ENCODE measurements at regions not wholly inside any gene's neighbourhood (a gene's known extent, or its start where the extent isn't known, plus 50 kb on each side); places are given as distances from the start of the nearest gene placed in this dataset.

DNA sequence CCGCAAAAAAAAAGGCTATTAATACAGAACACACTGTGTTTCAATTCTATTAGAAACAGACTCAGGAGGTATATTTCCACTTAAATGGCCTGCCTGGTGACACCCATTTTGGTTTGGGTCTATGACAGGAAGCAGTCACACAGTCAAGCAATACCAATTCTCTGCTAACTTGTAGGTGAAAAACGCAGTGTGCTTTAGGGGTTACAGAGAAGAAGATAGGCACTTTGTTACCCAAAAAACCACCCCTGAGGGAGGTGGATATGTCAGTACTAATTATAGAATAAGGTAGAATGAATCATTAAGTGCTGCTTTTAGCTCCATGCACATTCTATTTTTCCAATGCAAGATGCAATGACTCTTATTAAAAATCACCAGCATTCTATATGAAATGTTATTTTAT is 53.8 kb downstream of the DNAAF9 start:
- TF ChIP-seq, protein P1, sequence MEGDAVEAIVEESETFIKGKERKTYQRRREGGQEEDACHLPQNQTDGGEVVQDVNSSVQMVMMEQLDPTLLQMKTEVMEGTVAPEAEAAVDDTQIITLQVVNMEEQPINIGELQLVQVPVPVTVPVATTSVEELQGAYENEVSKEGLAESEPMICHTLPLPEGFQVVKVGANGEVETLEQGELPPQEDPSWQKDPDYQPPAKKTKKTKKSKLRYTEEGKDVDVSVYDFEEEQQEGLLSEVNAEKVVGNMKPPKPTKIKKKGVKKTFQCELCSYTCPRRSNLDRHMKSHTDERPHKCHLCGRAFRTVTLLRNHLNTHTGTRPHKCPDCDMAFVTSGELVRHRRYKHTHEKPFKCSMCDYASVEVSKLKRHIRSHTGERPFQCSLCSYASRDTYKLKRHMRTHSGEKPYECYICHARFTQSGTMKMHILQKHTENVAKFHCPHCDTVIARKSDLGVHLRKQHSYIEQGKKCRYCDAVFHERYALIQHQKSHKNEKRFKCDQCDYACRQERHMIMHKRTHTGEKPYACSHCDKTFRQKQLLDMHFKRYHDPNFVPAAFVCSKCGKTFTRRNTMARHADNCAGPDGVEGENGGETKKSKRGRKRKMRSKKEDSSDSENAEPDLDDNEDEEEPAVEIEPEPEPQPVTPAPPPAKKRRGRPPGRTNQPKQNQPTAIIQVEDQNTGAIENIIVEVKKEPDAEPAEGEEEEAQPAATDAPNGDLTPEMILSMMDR (conservative IDR thresholded peaks at IDR 0.05; ENCODE audit: low read depth in 2 of 2), result no peak
- TF ChIP-seq, protein P2, sequence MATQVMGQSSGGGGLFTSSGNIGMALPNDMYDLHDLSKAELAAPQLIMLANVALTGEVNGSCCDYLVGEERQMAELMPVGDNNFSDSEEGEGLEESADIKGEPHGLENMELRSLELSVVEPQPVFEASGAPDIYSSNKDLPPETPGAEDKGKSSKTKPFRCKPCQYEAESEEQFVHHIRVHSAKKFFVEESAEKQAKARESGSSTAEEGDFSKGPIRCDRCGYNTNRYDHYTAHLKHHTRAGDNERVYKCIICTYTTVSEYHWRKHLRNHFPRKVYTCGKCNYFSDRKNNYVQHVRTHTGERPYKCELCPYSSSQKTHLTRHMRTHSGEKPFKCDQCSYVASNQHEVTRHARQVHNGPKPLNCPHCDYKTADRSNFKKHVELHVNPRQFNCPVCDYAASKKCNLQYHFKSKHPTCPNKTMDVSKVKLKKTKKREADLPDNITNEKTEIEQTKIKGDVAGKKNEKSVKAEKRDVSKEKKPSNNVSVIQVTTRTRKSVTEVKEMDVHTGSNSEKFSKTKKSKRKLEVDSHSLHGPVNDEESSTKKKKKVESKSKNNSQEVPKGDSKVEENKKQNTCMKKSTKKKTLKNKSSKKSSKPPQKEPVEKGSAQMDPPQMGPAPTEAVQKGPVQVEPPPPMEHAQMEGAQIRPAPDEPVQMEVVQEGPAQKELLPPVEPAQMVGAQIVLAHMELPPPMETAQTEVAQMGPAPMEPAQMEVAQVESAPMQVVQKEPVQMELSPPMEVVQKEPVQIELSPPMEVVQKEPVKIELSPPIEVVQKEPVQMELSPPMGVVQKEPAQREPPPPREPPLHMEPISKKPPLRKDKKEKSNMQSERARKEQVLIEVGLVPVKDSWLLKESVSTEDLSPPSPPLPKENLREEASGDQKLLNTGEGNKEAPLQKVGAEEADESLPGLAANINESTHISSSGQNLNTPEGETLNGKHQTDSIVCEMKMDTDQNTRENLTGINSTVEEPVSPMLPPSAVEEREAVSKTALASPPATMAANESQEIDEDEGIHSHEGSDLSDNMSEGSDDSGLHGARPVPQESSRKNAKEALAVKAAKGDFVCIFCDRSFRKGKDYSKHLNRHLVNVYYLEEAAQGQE (IDR thresholded peaks at IDR 0.05; ENCODE audit: unreplicated experiment), result no peak
- TF ChIP-seq EZH2 (IDR thresholded peaks at IDR 0.05; ENCODE audit: low read depth, unreplicated experiment), result no peak
